ENCODE measurements at regions not wholly inside any gene's neighbourhood (a gene's known extent, or its start where the extent isn't known, plus 50 kb on each side); places are given as distances from the start of the nearest gene placed in this dataset.

GRCh38 chr2:101571951-101572350 lies 97.0 kb upstream of the RFX8 start:
- Histone ChIP-seq H3K36me3 (ENCODE audit: control insufficient read depth in 2 of 2, extremely low read depth in 1 of 2, insufficient read depth in 2 of 2, low read length in 2 of 2) (no peaks in the 10 kb centered on the region), H3K79me2 (ENCODE audit: control insufficient read depth, insufficient read depth, low read length) (no peaks in the 10 kb centered on the region), H4K20me1 (replicated peaks; ENCODE audit: control insufficient read depth, extremely low read depth, insufficient read depth, low read length) (no peaks in the 10 kb centered on the region), H3K4me2 (ENCODE audit: insufficient read depth, low read length) (no peak overlapping the region), H2AFZ (ENCODE audit: low read depth, low read length) (no peak overlapping the region), H3K27me3 (ENCODE audit: control insufficient read depth in 2 of 2, insufficient read depth in 2 of 2, low read length in 2 of 2) (peaks cover 0 to 1% of the 10 kb centered on the region in 2 experiments), H3K9me3 (replicated peaks; ENCODE audit: control insufficient read depth, insufficient read depth, low read length) (no peaks in the 10 kb centered on the region), H3K4me3 (replicated peaks in 1 of 3; ENCODE audit: insufficient read depth in 1 of 3, low read depth in 1 of 3, low read length in 3 of 3) (no peak overlapping the region), H3K9me1 (replicated peaks; ENCODE audit: control insufficient read depth, extremely low read depth, insufficient read depth, low read length) (no peaks in the 10 kb centered on the region), H3K27ac (ENCODE audit: insufficient read depth, low read depth, low read length) (no peak overlapping the region), H3K9ac (replicated peaks; ENCODE audit: extremely low read depth, insufficient read depth, low read length) (no peak overlapping the region), H3K4me1 (ENCODE audit: control insufficient read depth, extremely low read depth, insufficient read depth, low read length) (no peaks in the 10 kb centered on the region)
- ChIA-PET POLR2A (interaction anchor here (0.7 kb wide), 1 partner anchor 87 kb away, joined by 3 read pairs; no protein-coding TSS in a partner anchor), CTCF (interaction anchor here (1.4 kb wide), 1 partner anchor 45 kb away, joined by 3 read pairs; no protein-coding TSS in a partner anchor)
- dilution Hi-C loops (cut with MboI; ENCODE audit: extremely low pct_ligation_motif_present, low sequenced_read_pairs) (no loop called here), intact Hi-C loops (cut with micrococcal nuclease) (no loop called here)
- no peak for FAIRE-seq
- TF ChIP-seq FOS (IDR thresholded peaks at IDR 0.05; ENCODE audit: borderline replicate concordance, insufficient read depth, low read length), result no peak
- TF ChIP-seq MYC (IDR thresholded peaks at IDR 0.05; ENCODE audit: low read depth, low read length), result no peak
- no peak for TF ChIP-seq GATA2 (IDR thresholded peaks at IDR 0.05; ENCODE audit: insufficient read depth, insufficient read length, low read depth, low read length)
- no peak for TF ChIP-seq MAX (IDR thresholded peaks at IDR 0.05; ENCODE audit: insufficient read depth, insufficient read length)
- TF ChIP-seq EZH2 (IDR thresholded peaks at IDR 0.05; ENCODE audit: borderline replicate concordance, low read depth, low read length, severe bottlenecking), result no peak
- TF ChIP-seq JUN (IDR thresholded peaks at IDR 0.05; ENCODE audit: borderline replicate concordance, insufficient read depth, insufficient read length, low read depth), result no peak
- no peak for TF ChIP-seq POLR2A (IDR thresholded peaks at IDR 0.05; ENCODE audit: low read depth, low read length)
- TF ChIP-seq CTCF (IDR thresholded peaks at IDR 0.05; ENCODE audit: extremely low read depth in 1 of 2, insufficient read depth in 1 of 2, low read depth in 1 of 2, low read length in 2 of 2), result no peak
- TF ChIP-seq POLR2AphosphoS5 (IDR thresholded peaks at IDR 0.05; ENCODE audit: insufficient read depth, low read depth, low read length), result no peak
- DNase-seq (ENCODE audit: low read depth, low spot score), result no peak
- BruUV-seq (replicated peaks), result no TSS peak
